ENCODE measurements at regions not wholly inside any gene's neighbourhood (a gene's known extent, or its start where the extent isn't known, plus 50 kb on each side); places are given as distances from the start of the nearest gene placed in this dataset.

DNA sequence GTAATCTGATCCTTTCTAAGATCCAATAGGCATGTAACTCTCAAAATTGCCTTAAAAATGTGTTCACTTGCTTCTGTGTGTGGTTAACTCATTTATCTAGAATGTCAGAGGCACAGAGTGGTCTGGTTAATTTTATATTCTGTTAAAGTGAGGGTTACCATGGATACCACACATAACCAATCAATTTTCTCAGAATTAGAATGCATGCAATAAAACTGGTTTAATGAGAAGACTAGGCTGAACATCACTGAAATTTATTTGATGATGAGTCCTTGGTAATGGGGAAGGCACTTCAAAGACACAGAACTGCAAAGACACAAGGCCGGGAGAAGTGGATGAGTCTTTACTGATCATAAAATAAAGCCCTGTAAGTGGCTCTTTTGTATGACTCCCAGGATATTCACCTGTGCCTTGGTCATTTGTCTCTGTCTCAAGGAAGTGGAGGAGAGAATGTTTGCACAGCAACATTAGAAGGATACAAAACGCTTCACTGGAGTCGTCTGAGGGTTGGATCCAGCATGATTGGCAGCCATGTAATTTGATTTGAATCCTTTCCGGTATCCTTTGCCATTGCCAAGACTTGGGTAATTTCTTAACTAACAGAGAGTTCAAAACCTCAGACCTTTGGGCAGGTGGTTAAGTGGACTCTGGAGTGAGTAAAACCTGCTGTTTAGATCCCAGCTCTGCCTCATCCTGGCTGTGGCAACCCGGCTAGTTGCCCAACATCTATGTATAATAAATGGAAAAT, 94.0 kb upstream of the RBPJ start:
- H3K27me3 ChIP-seq (ENCODE audit: control insufficient read depth, insufficient read depth, low read length), result no peaks in the 10 kb centered on the region
- no peak overlapping the region for H3K27ac ChIP-seq (ENCODE audit: low read length)
- H3K4me3 ChIP-seq (ENCODE audit: low read length), result no peak overlapping the region
- no peaks in the 10 kb centered on the region for H3K36me3 ChIP-seq (ENCODE audit: control insufficient read depth, low read depth, low read length)
- H3K9ac ChIP-seq (ENCODE audit: low read length), result no peak overlapping the region
- H3K9me3 ChIP-seq (ENCODE audit: control insufficient read depth, low read depth, low read length), result no peaks in the 10 kb centered on the region
- H3K4me1 ChIP-seq (ENCODE audit: control insufficient read depth, low read depth, low read length), result no peaks in the 10 kb centered on the region

DNA sequence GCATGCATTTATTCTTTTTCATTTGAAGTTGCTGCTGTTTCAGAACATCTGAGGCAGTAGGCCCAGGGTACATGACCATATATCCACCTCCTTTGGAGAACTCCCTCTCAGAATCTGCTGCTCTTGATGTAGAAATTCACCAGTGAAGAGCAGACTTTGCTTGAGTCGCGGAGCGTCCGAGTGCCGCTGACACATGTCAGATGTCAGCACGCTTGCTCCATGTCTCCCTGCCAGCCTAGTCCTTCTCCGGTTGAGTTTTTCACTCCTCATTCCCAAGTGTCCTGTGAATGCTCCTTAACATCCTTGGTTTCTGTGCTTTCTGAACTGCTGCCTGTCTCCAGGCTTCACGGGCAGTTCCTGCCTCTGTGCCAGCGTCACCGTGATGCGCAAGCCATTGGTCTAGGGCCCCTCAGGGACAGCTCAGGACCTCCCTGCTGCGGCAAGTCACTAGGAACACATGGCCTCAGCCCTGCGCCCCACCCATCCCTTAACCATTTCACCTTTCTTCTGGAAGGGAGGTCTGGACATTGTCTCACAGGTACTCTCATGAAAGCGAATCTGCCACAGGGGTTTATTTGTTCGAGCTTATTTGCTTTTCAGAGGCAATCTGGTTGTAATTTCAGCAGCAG, 93.1 kb upstream of the RBPJ start:
- Histone ChIP-seq H3K9ac (ENCODE audit: low read length) (no peak overlapping the region), H3K36me3 (ENCODE audit: control insufficient read depth, low read depth, low read length) (no peaks in the 10 kb centered on the region), H3K9me3 (ENCODE audit: control insufficient read depth, low read depth, low read length) (no peaks in the 10 kb centered on the region), H3K4me1 (ENCODE audit: control insufficient read depth, low read depth, low read length) (no peaks in the 10 kb centered on the region), H3K4me3 (ENCODE audit: low read length) (no peak overlapping the region), H3K27ac (ENCODE audit: low read length) (no peak overlapping the region), H3K27me3 (ENCODE audit: control insufficient read depth, insufficient read depth, low read length) (no peaks in the 10 kb centered on the region)

DNA sequence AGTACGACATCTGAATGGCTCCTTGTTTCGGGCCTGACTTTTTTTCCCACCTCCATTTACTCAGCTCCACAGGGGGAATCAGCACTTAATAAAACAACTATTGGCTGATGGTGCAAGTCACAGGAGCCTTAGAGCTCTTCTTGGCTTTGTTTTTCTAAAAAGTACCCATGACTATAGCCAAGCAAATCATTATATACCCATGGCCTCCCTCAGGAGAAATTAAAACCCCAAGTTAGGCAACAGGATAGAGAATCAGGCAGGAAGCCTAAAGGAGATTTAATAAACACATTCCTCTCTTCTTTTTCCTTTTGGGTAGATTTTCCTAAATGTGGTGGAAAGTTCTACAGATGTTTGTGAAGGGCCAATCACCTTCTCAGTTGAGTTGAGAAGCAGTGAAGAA, 91.9 kb upstream of the RBPJ start:
- Histone ChIP-seq H3K9me3 (ENCODE audit: control insufficient read depth, low read depth, low read length) (no peaks in the 10 kb centered on the region), H3K9ac (ENCODE audit: low read length) (no peak overlapping the region), H3K27ac (ENCODE audit: low read length) (no peak overlapping the region), H3K36me3 (ENCODE audit: control insufficient read depth, low read depth, low read length) (no peaks in the 10 kb centered on the region), H3K4me1 (ENCODE audit: control insufficient read depth, low read depth, low read length) (no peaks in the 10 kb centered on the region), H3K4me3 (ENCODE audit: low read length) (no peak overlapping the region), H3K27me3 (ENCODE audit: control insufficient read depth, insufficient read depth, low read length) (no peaks in the 10 kb centered on the region)

DNA sequence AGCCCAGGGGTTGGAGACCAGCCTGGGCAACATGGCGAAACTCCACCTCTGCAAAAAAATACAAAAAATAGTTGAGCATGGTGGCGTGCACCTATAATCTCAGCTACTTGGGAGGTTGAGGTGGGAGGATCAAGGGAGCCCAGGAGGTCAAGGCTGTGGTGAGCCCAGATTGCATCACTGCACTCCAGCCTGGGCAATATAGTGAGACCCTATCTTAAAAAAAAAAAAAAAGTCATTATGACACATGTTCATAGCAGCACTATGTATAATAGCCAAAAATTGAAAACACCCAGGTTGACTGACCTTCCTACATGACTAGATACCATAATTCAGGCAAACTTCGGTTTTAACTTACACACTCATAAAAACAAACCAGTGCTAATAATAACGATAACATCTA, 90.8 kb upstream of the RBPJ start:
- Histone ChIP-seq H3K4me3 (ENCODE audit: low read length) (no peak overlapping the region), H3K27ac (ENCODE audit: low read length) (no peak overlapping the region), H3K27me3 (ENCODE audit: control insufficient read depth, insufficient read depth, low read length) (no peaks in the 10 kb centered on the region), H3K9me3 (ENCODE audit: control insufficient read depth, low read depth, low read length) (no peaks in the 10 kb centered on the region), H3K36me3 (ENCODE audit: control insufficient read depth, low read depth, low read length) (no peaks in the 10 kb centered on the region), H3K9ac (ENCODE audit: low read length) (no peak overlapping the region), H3K4me1 (ENCODE audit: control insufficient read depth, low read depth, low read length) (no peaks in the 10 kb centered on the region)

DNA sequence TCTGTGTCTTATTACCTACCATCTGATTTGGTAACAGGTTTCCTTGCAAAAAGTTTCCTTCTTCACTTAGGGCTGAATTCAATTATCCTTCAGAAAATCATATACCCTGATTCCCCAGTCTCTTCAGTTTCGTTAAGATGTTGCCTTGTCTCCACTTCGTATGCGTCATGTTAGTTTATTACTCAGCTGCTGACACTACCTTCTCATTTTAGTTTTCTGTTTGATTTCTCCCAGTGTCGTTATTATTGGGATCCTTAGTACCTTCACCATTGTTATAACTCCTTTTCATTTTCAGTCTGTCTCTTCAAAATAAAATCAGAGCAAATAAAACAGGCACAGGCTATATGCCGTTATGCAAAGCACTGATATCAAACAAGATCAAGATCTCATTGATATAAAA, 87.5 kb upstream of the RBPJ start:
- no peaks in the 10 kb centered on the region for H3K9me3 ChIP-seq (ENCODE audit: control insufficient read depth, low read depth, low read length)
- H3K4me3 ChIP-seq (ENCODE audit: low read length), result no peak overlapping the region
- no peak overlapping the region for H3K27ac ChIP-seq (ENCODE audit: low read length)
- no peak overlapping the region for H3K9ac ChIP-seq (ENCODE audit: low read length)
- no peaks in the 10 kb centered on the region for H3K36me3 ChIP-seq (ENCODE audit: control insufficient read depth, low read depth, low read length)
- H3K27me3 ChIP-seq (ENCODE audit: control insufficient read depth, insufficient read depth, low read length), result no peaks in the 10 kb centered on the region
- H3K4me1 ChIP-seq (ENCODE audit: control insufficient read depth, low read depth, low read length), result peaks cover 3% of the 10 kb centered on the region

DNA sequence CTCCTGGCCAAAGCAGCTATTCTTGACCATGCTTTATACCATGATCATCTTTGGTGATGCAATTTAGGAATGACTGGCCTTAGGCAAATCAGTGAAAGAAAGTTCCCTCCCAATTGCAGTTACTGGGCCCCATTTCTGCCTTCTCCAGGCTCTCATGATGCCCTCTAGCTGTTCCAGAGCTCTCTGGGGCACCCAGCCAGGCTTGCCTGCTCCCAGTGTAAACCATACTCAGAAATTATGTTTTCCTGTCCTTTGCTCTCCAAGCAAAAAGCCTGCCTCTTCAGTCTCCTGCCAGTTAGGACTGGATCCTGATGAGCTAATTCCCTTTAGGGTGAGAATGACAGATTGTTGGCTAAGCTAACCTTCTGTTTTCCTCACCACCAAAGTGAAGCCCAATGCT, 85.3 kb upstream of the RBPJ start:
- H3K9ac ChIP-seq (ENCODE audit: low read length), result no peak overlapping the region

DNA sequence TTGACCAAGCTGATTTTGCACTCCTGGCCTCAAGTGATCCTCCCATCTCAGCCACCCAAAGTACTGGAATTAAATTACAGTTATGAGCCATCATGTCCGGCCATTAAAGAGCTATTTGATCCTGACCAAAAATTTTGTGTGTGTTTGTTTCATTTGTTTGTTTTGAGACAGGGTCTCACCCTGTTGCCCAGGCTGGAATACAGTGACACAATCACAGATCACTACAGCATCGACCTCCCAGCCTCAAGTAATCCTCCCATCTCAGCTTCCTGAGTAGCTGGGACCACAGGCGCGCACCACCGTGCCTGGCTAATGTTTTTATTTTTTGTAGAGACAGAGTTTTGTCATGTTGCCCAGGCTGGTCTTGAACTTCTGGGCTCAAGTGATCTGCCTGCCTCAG, 82.9 kb upstream of the RBPJ start:
- Histone ChIP-seq H3K4me3 (ENCODE audit: low read length) (no peak overlapping the region), H3K36me3 (ENCODE audit: control insufficient read depth, low read depth, low read length) (no peaks in the 10 kb centered on the region), H3K27me3 (ENCODE audit: control insufficient read depth, insufficient read depth, low read length) (no peaks in the 10 kb centered on the region), H3K9me3 (ENCODE audit: control insufficient read depth, low read depth, low read length) (no peaks in the 10 kb centered on the region), H3K27ac (ENCODE audit: low read length) (no peak overlapping the region), H3K4me1 (ENCODE audit: control insufficient read depth, low read depth, low read length) (peaks cover 20% of the 10 kb centered on the region), H3K9ac (ENCODE audit: low read length) (no peak overlapping the region)

More for the DNA sequence above, 85.3 kb upstream of the RBPJ start:
- H3K4me1 ChIP-seq (ENCODE audit: control insufficient read depth, low read depth, low read length), result peaks cover 20% of the 10 kb centered on the region
- H3K36me3 ChIP-seq (ENCODE audit: control insufficient read depth, low read depth, low read length), result no peaks in the 10 kb centered on the region
- no peak overlapping the region for H3K4me3 ChIP-seq (ENCODE audit: low read length)
- no peak overlapping the region for H3K27ac ChIP-seq (ENCODE audit: low read length)
- no peaks in the 10 kb centered on the region for H3K27me3 ChIP-seq (ENCODE audit: control insufficient read depth, insufficient read depth, low read length)
- H3K9me3 ChIP-seq (ENCODE audit: control insufficient read depth, low read depth, low read length), result no peaks in the 10 kb centered on the region

DNA sequence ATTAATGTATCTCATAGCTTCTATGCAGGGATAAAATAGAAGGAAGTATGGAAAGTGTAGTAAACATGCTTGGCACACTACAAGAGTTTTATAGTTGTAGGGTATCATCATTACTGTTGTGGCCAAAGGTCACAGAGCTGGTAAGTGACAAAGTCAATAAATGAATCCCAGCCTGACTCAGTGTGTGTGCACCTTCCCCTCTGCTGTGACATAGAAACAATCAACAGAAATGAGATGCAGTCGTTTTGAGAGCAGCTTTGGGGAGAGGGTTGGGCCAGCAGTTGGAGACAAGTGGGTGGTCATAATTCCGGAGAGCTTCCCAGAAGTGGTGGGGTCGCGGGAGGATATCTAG, 82.4 kb upstream of the RBPJ start:
- no peaks in the 10 kb centered on the region for H3K36me3 ChIP-seq (ENCODE audit: control insufficient read depth, low read depth, low read length)
- peaks cover 20% of the 10 kb centered on the region for H3K4me1 ChIP-seq (ENCODE audit: control insufficient read depth, low read depth, low read length)
- peak overlapping the region; percentile 38 for H3K4me3 ChIP-seq (ENCODE audit: low read length)
- H3K27ac ChIP-seq (ENCODE audit: low read length), result no peak overlapping the region
- H3K9ac ChIP-seq (ENCODE audit: low read length), result peak overlapping the region; percentile 13
- no peaks in the 10 kb centered on the region for H3K9me3 ChIP-seq (ENCODE audit: control insufficient read depth, low read depth, low read length)
- H3K27me3 ChIP-seq (ENCODE audit: control insufficient read depth, insufficient read depth, low read length), result no peaks in the 10 kb centered on the region

DNA sequence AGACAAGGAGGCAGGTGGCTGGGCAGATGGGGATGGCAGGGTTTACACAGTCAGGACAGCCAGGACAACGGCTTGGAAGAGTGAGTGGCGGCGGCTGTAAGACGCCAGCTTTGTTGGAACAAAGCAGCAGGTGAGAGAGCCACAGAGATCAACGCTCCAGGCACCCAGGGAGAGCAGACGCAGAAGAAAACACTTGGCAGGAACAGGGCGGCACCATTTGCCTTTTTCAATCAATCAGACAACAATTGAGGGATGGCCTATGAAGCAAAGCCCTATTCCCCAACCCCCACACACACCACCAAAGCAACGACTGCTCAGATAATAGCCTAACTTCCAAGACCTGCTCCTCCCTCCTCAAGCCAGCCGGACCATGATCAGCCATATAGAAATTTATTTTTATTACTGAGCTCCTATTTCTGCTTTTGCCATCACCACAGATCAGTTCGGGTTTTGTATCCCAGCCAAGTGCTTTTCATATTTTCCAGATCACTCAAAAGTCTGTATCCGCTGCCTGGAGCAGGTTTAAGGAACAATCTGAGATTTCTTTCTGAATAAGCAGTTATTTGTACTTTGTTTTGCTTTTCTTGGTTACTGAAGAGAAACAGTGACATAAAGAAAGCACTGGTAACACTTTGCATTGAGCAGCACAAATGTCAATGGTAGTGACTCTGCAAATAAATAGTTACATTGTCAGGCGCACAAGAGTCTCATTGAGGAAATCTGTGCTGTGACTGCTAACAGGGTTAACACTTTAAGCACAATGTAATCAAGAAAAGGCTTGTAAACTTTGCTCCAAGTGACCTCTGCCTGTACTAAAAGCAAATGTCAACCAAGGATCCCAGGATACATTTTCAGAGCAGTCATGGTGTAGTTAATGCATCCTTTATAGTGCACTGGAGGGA, 81.8 kb upstream of the RBPJ start:
- H3K36me3 ChIP-seq (ENCODE audit: control insufficient read depth, low read depth, low read length), result no peaks in the 10 kb centered on the region
- H3K4me3 ChIP-seq (ENCODE audit: low read length), result peak overlapping the region; percentile 38
- peaks cover 20% of the 10 kb centered on the region for H3K4me1 ChIP-seq (ENCODE audit: control insufficient read depth, low read depth, low read length)
- H3K27me3 ChIP-seq (ENCODE audit: control insufficient read depth, insufficient read depth, low read length), result no peaks in the 10 kb centered on the region
- peak overlapping the region; percentile 13 for H3K9ac ChIP-seq (ENCODE audit: low read length)
- H3K9me3 ChIP-seq (ENCODE audit: control insufficient read depth, low read depth, low read length), result no peaks in the 10 kb centered on the region
- no peak overlapping the region for H3K27ac ChIP-seq (ENCODE audit: low read length)

DNA sequence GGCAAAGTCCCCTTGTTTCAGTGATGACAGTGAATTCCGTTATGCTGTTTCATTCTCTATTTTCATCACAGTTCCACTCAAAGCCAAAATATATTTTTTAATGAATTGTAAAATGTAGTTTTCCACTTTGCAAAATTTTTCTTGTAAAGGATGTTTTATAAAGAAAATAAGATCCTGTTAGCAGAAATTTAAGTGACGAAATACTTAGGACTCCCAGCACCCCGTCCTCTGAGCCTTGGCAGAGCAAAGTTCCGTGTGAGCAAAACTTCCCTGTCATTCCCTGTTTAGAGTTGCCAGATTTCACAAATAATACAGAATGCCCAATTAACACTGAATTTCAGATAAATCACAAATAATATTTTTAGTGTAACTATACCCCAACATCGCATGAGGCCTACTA, 81.0 kb upstream of the RBPJ start:
- no peaks in the 10 kb centered on the region for H3K9me3 ChIP-seq (ENCODE audit: control insufficient read depth, low read depth, low read length)
- H3K27me3 ChIP-seq (ENCODE audit: control insufficient read depth, insufficient read depth, low read length), result no peaks in the 10 kb centered on the region
- no peak overlapping the region for H3K27ac ChIP-seq (ENCODE audit: low read length)
- H3K4me1 ChIP-seq (ENCODE audit: control insufficient read depth, low read depth, low read length), result peaks cover 20% of the 10 kb centered on the region
- H3K9ac ChIP-seq (ENCODE audit: low read length), result no peak overlapping the region
- H3K4me3 ChIP-seq (ENCODE audit: low read length), result no peak overlapping the region
- no peaks in the 10 kb centered on the region for H3K36me3 ChIP-seq (ENCODE audit: control insufficient read depth, low read depth, low read length)

DNA sequence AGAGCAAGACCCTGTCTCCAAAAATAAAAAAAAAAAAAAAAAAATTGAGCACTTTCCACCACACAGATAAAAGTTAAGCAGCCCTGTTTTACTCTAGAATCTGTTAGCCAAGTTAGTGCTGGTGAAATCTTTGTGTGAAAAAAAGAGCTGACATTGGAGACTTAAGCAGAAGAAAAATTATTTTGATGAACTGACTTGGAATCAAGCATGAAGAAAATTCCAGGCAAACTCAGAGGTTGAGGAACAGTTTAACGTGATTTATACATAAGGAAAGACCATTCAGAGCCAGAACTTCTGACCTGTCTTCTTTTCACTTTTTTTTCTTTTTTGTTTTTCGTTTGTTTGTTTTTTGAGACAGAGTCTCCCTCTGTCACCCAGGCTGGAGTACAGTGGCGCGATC, 79.6 kb upstream of the RBPJ start:
- Histone ChIP-seq H3K9ac (ENCODE audit: low read length) (no peak overlapping the region), H3K4me3 (ENCODE audit: low read length) (no peak overlapping the region), H3K27ac (ENCODE audit: low read length) (no peak overlapping the region), H3K27me3 (ENCODE audit: control insufficient read depth, insufficient read depth, low read length) (no peaks in the 10 kb centered on the region), H3K9me3 (ENCODE audit: control insufficient read depth, low read depth, low read length) (no peaks in the 10 kb centered on the region), H3K4me1 (ENCODE audit: control insufficient read depth, low read depth, low read length) (peaks cover 20% of the 10 kb centered on the region), H3K36me3 (ENCODE audit: control insufficient read depth, low read depth, low read length) (no peaks in the 10 kb centered on the region)

All from iPS-18a (cell line).